H9 (cell line): ENCODE measurements at regions not wholly inside any gene's neighbourhood (a gene's known extent, or its start where the extent isn't known, plus 50 kb on each side); places are given as distances from the start of the nearest gene placed in this dataset.

Source experiments
- DNase-seq: peaks from one replicate; pipeline ENCODE4 v3.0.0-alpha.2; 2017
- H2AFZ ChIP-seq: one replicate; pipeline ENCODE4 v1.6.1; 2013; ENCODE audit warnings: mild to moderate bottlenecking, low read length, control low read depth, moderate library complexity
- H2AK5ac ChIP-seq: 2 replicates; pipeline ENCODE4 v1.6.1; 2013; ENCODE audit warnings: low read length, control low read depth, mixed read lengths; ENCODE audit not compliant: insufficient read length
- H2BK120ac ChIP-seq: one replicate; pipeline ENCODE4 v1.6.1; 2013; ENCODE audit warnings: low read depth, mild to moderate bottlenecking, low read length, control low read depth, inconsistent platforms; ENCODE audit not compliant: poor library complexity, severe bottlenecking
- H2BK12ac ChIP-seq: 2 replicates; pipeline ENCODE4 v1.6.1; 2013; ENCODE audit warnings: low read length, control low read depth, mixed read lengths, low read depth; ENCODE audit not compliant: insufficient read length
- H2BK15ac ChIP-seq: 2 replicates; pipeline ENCODE4 v1.6.1; 2013; ENCODE audit warnings: low read depth, low read length, control low read depth
- H2BK20ac ChIP-seq: one replicate; pipeline ENCODE4 v1.6.1; 2013; ENCODE audit warnings: low read depth, mild to moderate bottlenecking, low read length, control low read depth, inconsistent platforms; ENCODE audit not compliant: poor library complexity, severe bottlenecking
- H2BK5ac ChIP-seq: 2 replicates; pipeline ENCODE4 v1.6.1; 2013; ENCODE audit warnings: low read length, control low read depth, mixed read lengths; ENCODE audit not compliant: insufficient read length
- H3K14ac ChIP-seq: 2 replicates; pipeline ENCODE4 v1.6.1; 2013; ENCODE audit warnings: low read length, control low read depth; ENCODE audit not compliant: insufficient read depth
- H3K18ac ChIP-seq: 2 replicates; pipeline ENCODE4 v1.6.1; 2013; ENCODE audit warnings: low read depth, mild to moderate bottlenecking, mixed read lengths, low read length, control low read depth; ENCODE audit not compliant: insufficient read length
- H3K23ac ChIP-seq: 2 replicates; pipeline ENCODE4 v1.6.1; 2013; ENCODE audit warnings: low read length, control low read depth, mixed read lengths, low read depth; ENCODE audit not compliant: insufficient read length
- H3K23me2 ChIP-seq: 2 replicates; pipeline ENCODE4 v1.6.1; 2013; ENCODE audit warnings: low read depth, mild to moderate bottlenecking, mixed read lengths, low read length, control low read depth; ENCODE audit not compliant: insufficient read length, poor library complexity, severe bottlenecking
- H3K27ac ChIP-seq: 2 replicates; pipeline ENCODE4 v1.5.1; 2013; ENCODE audit warnings: low read length, control low read depth, mixed read lengths, low read depth; ENCODE audit not compliant: insufficient read length
- H3K27me3 ChIP-seq: 2 replicates; pipeline ENCODE4 v1.6.1; 2013; ENCODE audit warnings: low read length, control low read depth, inconsistent platforms; ENCODE audit not compliant: insufficient read depth
- H3K4ac ChIP-seq: 2 replicates; pipeline ENCODE4 v1.6.1; 2013; ENCODE audit warnings: low read depth, mild to moderate bottlenecking, control low read depth, inconsistent platforms, low read length, moderate library complexity
- H3K4me1 ChIP-seq: 2 replicates; pipeline ENCODE4 v1.6.1; 2013; ENCODE audit warnings: low read length, control low read depth, inconsistent platforms; ENCODE audit not compliant: insufficient read depth
- H3K4me2 ChIP-seq: 2 replicates; pipeline ENCODE4 v1.6.1; 2013; ENCODE audit warnings: low read length, control low read depth, mixed read lengths; ENCODE audit not compliant: insufficient read length, insufficient read depth
- H3K56ac ChIP-seq: 2 replicates; pipeline ENCODE4 v1.6.1; 2013; ENCODE audit warnings: low read depth, mild to moderate bottlenecking, mixed read lengths, low read length, control low read depth; ENCODE audit not compliant: insufficient read length
- H3K79me1 ChIP-seq: 2 replicates; pipeline ENCODE4 v1.6.1; 2013; ENCODE audit warnings: low read depth, mild to moderate bottlenecking, moderate library complexity, low read length, control low read depth, inconsistent platforms; ENCODE audit not compliant: insufficient read depth, poor library complexity, severe bottlenecking
- H3K79me2 ChIP-seq: 2 replicates; pipeline ENCODE4 v1.6.1; 2013; ENCODE audit warnings: low read length, control low read depth, inconsistent platforms; ENCODE audit not compliant: insufficient read depth
- H3K9ac ChIP-seq: 2 replicates; pipeline ENCODE4 v1.6.1; 2013; ENCODE audit warnings: low read length, control low read depth, mixed read lengths; ENCODE audit not compliant: insufficient read length; ENCODE audit errors: extremely low read depth
- H3K9me3 ChIP-seq: one replicate; pipeline ENCODE4 v1.6.1; 2013; ENCODE audit warnings: low read depth, low read length, inconsistent platforms; ENCODE audit not compliant: control insufficient read depth
- H3T11ph ChIP-seq: one replicate; pipeline ENCODE4 v1.6.1; 2013; ENCODE audit warnings: mild to moderate bottlenecking, low read length, control low read depth, inconsistent platforms
- H4K20me1 ChIP-seq: one replicate; pipeline ENCODE4 v1.6.1; 2013; ENCODE audit not compliant: control insufficient read depth, insufficient read length, insufficient read depth
- H4K5ac ChIP-seq: 2 replicates; pipeline ENCODE4 v1.6.1; 2013; ENCODE audit warnings: low read depth, mild to moderate bottlenecking, mixed read lengths, low read length, control low read depth; ENCODE audit not compliant: insufficient read length
- H4K8ac ChIP-seq: replicated peaks from 2 replicates; pipeline ENCODE4 v1.6.1; 2013; ENCODE audit warnings: low read length, control low read depth, mixed read lengths, low read depth; ENCODE audit not compliant: insufficient read length
- H4K91ac ChIP-seq: 2 replicates; pipeline ENCODE4 v1.6.1; 2013; ENCODE audit warnings: low read depth, mild to moderate bottlenecking, moderate library complexity, mixed read lengths, low read length, control low read depth; ENCODE audit not compliant: insufficient read length
- H3K27ac Mint-ChIP-seq, 3 experiments: 2 replicates in 2 of 3; 3 replicates in 1 of 3; pipeline ENCODE4 v1.8.0; 2020 to 2021; ENCODE audit warnings: mixed read lengths in 3 of 3, mild to moderate bottlenecking in 1 of 3, moderate library complexity in 1 of 3
- H3K27me3 Mint-ChIP-seq: 2 replicates; pipeline ENCODE4 v1.8.0; 2021; ENCODE audit warnings: low read depth, mild to moderate bottlenecking, moderate library complexity, mixed read lengths
- H3K36me3 Mint-ChIP-seq, 3 experiments: 2 replicates in 2 of 3; 3 replicates in 1 of 3; pipeline ENCODE4 v1.8.0; 2020 to 2021; ENCODE audit warnings: low read depth in 3 of 3, mixed read lengths in 3 of 3; ENCODE audit not compliant: insufficient read depth in 1 of 3
- H3K4me1 Mint-ChIP-seq, 2 experiments: 2 replicates each; pipeline ENCODE4 v1.8.0; 2020; ENCODE audit warnings: mixed read lengths in 2 of 2
- H3K4me3 Mint-ChIP-seq, 2 experiments: 2 replicates in 1 of 2; 3 replicates in 1 of 2; pipeline ENCODE4 v1.8.0; 2020 to 2021; ENCODE audit warnings: mild to moderate bottlenecking in 2 of 2, mixed read lengths in 2 of 2, moderate library complexity in 1 of 2
- H3K9me3 Mint-ChIP-seq, 2 experiments: 2 replicates in 1 of 2; 3 replicates in 1 of 2; pipeline ENCODE4 v1.8.0; 2020; ENCODE audit warnings: mild to moderate bottlenecking in 2 of 2, mixed read lengths in 2 of 2, moderate library complexity in 1 of 2
- WGBS: extraction: QIAGEN DNeasy Blood & Tissue Kit; methylation state at CpG from one replicate; pipeline ENCODE4 v1.1.7; 2013; ENCODE audit warnings: missing lambda C conversion rate, low lambda C conversion rate, mixed read lengths; ENCODE audit not compliant: insufficient read length; ENCODE audit errors: extremely low coverage; 5-methylcytosine and 5-hydroxymethylcytosine counted together
- TF ChIP-seq, protein P1 (sequence below): fragments of 200-600 bp; sonication (generic); conservative IDR thresholded peaks from 3 replicates; pipeline ENCODE4 v1.8.0; 2021; ENCODE audit warnings: antibody characterized with exemption, mild to moderate bottlenecking

DNA sequence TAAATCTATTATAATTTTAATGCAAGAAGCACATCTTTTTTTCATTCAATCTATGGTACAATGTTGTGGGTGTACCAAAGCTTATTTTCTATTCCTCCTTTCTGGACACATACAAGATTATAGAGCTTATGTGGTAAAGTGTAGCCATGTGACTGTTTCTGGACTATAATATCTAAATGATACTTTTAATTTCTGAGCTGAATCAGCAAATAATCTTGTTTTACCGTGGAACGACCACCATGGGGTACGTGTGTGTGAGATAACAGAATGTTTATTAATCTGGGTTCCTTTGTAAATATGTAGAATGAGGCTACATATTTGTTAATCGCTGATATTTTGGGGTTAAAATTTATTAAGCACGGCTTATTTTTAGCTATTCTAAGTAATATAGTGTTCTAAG, 111.5 kb upstream of the EYS start:
- TF ChIP-seq, protein P1, sequence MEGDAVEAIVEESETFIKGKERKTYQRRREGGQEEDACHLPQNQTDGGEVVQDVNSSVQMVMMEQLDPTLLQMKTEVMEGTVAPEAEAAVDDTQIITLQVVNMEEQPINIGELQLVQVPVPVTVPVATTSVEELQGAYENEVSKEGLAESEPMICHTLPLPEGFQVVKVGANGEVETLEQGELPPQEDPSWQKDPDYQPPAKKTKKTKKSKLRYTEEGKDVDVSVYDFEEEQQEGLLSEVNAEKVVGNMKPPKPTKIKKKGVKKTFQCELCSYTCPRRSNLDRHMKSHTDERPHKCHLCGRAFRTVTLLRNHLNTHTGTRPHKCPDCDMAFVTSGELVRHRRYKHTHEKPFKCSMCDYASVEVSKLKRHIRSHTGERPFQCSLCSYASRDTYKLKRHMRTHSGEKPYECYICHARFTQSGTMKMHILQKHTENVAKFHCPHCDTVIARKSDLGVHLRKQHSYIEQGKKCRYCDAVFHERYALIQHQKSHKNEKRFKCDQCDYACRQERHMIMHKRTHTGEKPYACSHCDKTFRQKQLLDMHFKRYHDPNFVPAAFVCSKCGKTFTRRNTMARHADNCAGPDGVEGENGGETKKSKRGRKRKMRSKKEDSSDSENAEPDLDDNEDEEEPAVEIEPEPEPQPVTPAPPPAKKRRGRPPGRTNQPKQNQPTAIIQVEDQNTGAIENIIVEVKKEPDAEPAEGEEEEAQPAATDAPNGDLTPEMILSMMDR, result no peak
- no peaks in the 10 kb centered on the region for H4K20me1 ChIP-seq
- H3K23me2 ChIP-seq, result no peaks in the 10 kb centered on the region
- H2BK5ac ChIP-seq, result no peak overlapping the region
- H4K8ac ChIP-seq, result no peak overlapping the region
- H3K27ac ChIP-seq, result no peak overlapping the region
- H4K5ac ChIP-seq, result no peak overlapping the region
- H4K91ac ChIP-seq, result no peak overlapping the region
- H3K9ac ChIP-seq, result no peak overlapping the region
- H3K56ac ChIP-seq, result no peak overlapping the region
- H3K18ac ChIP-seq, result no peak overlapping the region
- H3K4me2 ChIP-seq, result no peak overlapping the region
- H2BK15ac ChIP-seq, result no peak overlapping the region
- H2BK12ac ChIP-seq, result no peak overlapping the region
- Mint-ChIP-seq H3K4me3 (no peak overlapping the region), H3K27me3 (no peaks in the 10 kb centered on the region), H3K9me3 (peaks cover 8 to 9% of the 10 kb centered on the region in 2 experiments), H3K4me1 (no peaks in the 10 kb centered on the region), H3K27ac (no peak overlapping the region), H3K36me3 (peaks cover 0 to 6% (median 0%) of the 10 kb centered on the region in 3 experiments; a peak in 3 of 7 replicates)
- H3K4me1 ChIP-seq, result no peaks in the 10 kb centered on the region
- no peak overlapping the region for H2AFZ ChIP-seq
- no peak overlapping the region for H3T11ph ChIP-seq
- H3K14ac ChIP-seq, result no peak overlapping the region
- DNase-seq, result no peak
- no peak overlapping the region for H2AK5ac ChIP-seq
- H3K9me3 ChIP-seq, result no peaks in the 10 kb centered on the region
- no peak overlapping the region for H2BK120ac ChIP-seq
- no peak overlapping the region for H3K4ac ChIP-seq
- H3K79me1 ChIP-seq, result no peaks in the 10 kb centered on the region
- H3K79me2 ChIP-seq, result no peaks in the 10 kb centered on the region
- H2BK20ac ChIP-seq, result no peak overlapping the region
- no peak overlapping the region for H3K23ac ChIP-seq
- WGBS, result no CpG with 5 or more reads among the region's 5 CpGs
- H3K27me3 ChIP-seq, result no peaks in the 10 kb centered on the region
